HCT116 (cell line): ENCODE measurements at regions not wholly inside any gene's neighbourhood (a gene's known extent, or its start where the extent isn't known, plus 50 kb on each side); places are given as distances from the start of the nearest gene placed in this dataset.

Experiments used
- ATAC-seq: fragments of 200-7000 bp; cut with Tn5 transposase; 2 replicates; pipeline ENCODE4 v1.9.1; 2020; ENCODE audit warnings: mild to moderate bottlenecking, moderate library complexity
- BruUV-seq: library from RNA; stranded (reverse); fragments of 400-500 nt; replicated peaks from 2 replicates; lab custom pipeline; 2021; lab: Mats Ljungman, UMichigan
- CTCF ChIA-PET: fragments of 300-600 bp; sonication (Branson Sonifier 250); formaldehyde crosslinking; loops from one replicate; lab custom pipeline; 2021; ENCODE audit warnings: antibody characterized with exemption; lab: Charles Lee
- POLR2A ChIA-PET: fragments of 300-600, 350-600 bp; sonication (Branson Sonifier 250); formaldehyde crosslinking; loops from one replicate; lab custom pipeline; 2021; ENCODE audit warnings: antibody characterized with exemption; lab: Charles Lee
- RAD21 ChIA-PET, 2 experiments: fragments of 300-600 bp; sonication (Branson Sonifier 250); formaldehyde crosslinking; loops; one replicate each; lab custom pipeline; 2023; ENCODE audit warnings: low total read pairs in 2 of 2; ENCODE audit not compliant: uncharacterized antibody in 2 of 2, unreplicated experiment in 2 of 2, low non-redundant PET in 1 of 2; lab: Charles Lee
- DNase-seq: peaks from one replicate; pipeline ENCODE4 v3.0.0-alpha.2; 2010; ENCODE audit warnings: low read depth, low spot score
- H2AFZ ChIP-seq: fragments of 200-600 bp; shearing (Covaris generic), sonication (generic); 2 replicates; pipeline ENCODE4 v1.6.1; 2017; ENCODE audit warnings: low read depth, mixed run types, mixed read lengths, antibody characterized with exemption, low read length; ENCODE audit not compliant: poor library complexity, severe bottlenecking
- H3K27ac ChIP-seq: 2 replicates; pipeline ENCODE4 v1.5.1; 2012; ENCODE audit warnings: low read depth, low read length
- H3K27me3 ChIP-seq: fragments of 200-600 bp; sonication (generic); 2 replicates; pipeline ENCODE4 v1.6.1; 2016; ENCODE audit warnings: mixed run types, low read length, mixed read lengths; ENCODE audit not compliant: insufficient read depth
- H3K36me3 ChIP-seq, 2 experiments: fragments of 200-500 bp in 1 of 2; fragments of 200-600 bp in 1 of 2; sonication (Bioruptor generic) in 1 of 2; sonication (generic) in 1 of 2; 2 replicates each; pipeline versions ENCODE4 v1.5.1 to v1.6.1; 2014 to 2016; ENCODE audit warnings: low read length in 2 of 2, inconsistent platforms in 1 of 2, mixed read lengths in 1 of 2, mixed run types in 1 of 2; ENCODE audit not compliant: insufficient read depth in 2 of 2, control insufficient read depth in 1 of 2
- H3K4me1 ChIP-seq, 2 experiments: fragments of 200-600 bp in 1 of 2; sonication (generic) in 1 of 2; 2 replicates each; pipeline versions ENCODE4 v1.5.1 to v1.6.1; 2012 to 2017; ENCODE audit warnings: low read length in 2 of 2, inconsistent platforms in 1 of 2, mild to moderate bottlenecking in 1 of 2, mixed read lengths in 1 of 2, mixed run types in 1 of 2, moderate library complexity in 1 of 2; ENCODE audit not compliant: insufficient read depth in 2 of 2, control insufficient read depth in 1 of 2
- H3K4me2 ChIP-seq: fragments of 200-600 bp; sonication (generic); 2 replicates; pipeline ENCODE4 v1.6.1; 2017; ENCODE audit warnings: mixed run types, low read length, mixed read lengths
- H3K4me3 ChIP-seq, 2 experiments: fragments of 200-600 bp in 1 of 2; sonication (generic) in 1 of 2; replicated peaks in 1 of 2; 2 replicates each; pipeline ENCODE4 v1.5.1; 2011 to 2016; ENCODE audit warnings: low read length in 2 of 2, control low read depth in 1 of 2, low read depth in 1 of 2, mild to moderate bottlenecking in 1 of 2, mixed read lengths in 1 of 2, mixed run types in 1 of 2
- H3K79me2 ChIP-seq: fragments of 200-600 bp; sonication (generic); 2 replicates; pipeline ENCODE4 v1.6.1; 2017; ENCODE audit warnings: mild to moderate bottlenecking, mixed run types, low read length, moderate library complexity, mixed read lengths; ENCODE audit not compliant: insufficient read depth
- H3K9ac ChIP-seq: fragments of 200-600 bp; sonication (generic); 2 replicates; pipeline ENCODE4 v1.6.1; 2016; ENCODE audit warnings: low read length, mixed read lengths
- H3K9me2 ChIP-seq: fragments of 200-600 bp; sonication (generic), shearing (Covaris generic); 2 replicates; pipeline ENCODE4 v1.6.1; 2017; ENCODE audit warnings: mixed run types, mild to moderate bottlenecking, moderate library complexity; ENCODE audit not compliant: insufficient read depth
- H3K9me3 ChIP-seq, 2 experiments: fragments of 200-500 bp in 1 of 2; fragments of 200-600 bp in 1 of 2; sonication (Bioruptor generic) in 1 of 2; sonication (generic) in 1 of 2; 2 replicates each; pipeline ENCODE4 v1.6.1; 2014 to 2017; ENCODE audit warnings: low read length in 2 of 2, mixed read lengths in 2 of 2, inconsistent platforms in 1 of 2, low read depth in 1 of 2, mild to moderate bottlenecking in 1 of 2, mixed run types in 1 of 2, moderate library complexity in 1 of 2; ENCODE audit not compliant: control insufficient read depth in 1 of 2, insufficient read depth in 1 of 2
- H4K20me1 ChIP-seq: fragments of 200-600 bp; sonication (generic), shearing (Covaris generic); 2 replicates; pipeline ENCODE4 v1.6.1; 2017; ENCODE audit warnings: mixed run types, mild to moderate bottlenecking, moderate library complexity; ENCODE audit not compliant: insufficient read depth
- CEBPB ChIP-seq: IDR thresholded peaks from 2 replicates; pipeline ENCODE4 v1.6.1; 2012; ENCODE audit warnings: low read depth
- CTCF ChIP-seq, 3 experiments: fragments of 200-600 bp in 1 of 3; sonication (generic) in 1 of 3; IDR thresholded peaks in 2 of 3; conservative IDR thresholded peaks in 1 of 3; 2 replicates each; pipeline ENCODE4 v1.5.1; 2012 to 2017; ENCODE audit warnings: low read depth in 2 of 3, low read length in 2 of 3, antibody characterized with exemption in 1 of 3, borderline replicate concordance in 1 of 3, control low read depth in 1 of 3, mild to moderate bottlenecking in 1 of 3, mixed read lengths in 1 of 3, mixed run types in 1 of 3, moderate library complexity in 1 of 3; ENCODE audit not compliant: insufficient read depth in 1 of 3
- EGR1 ChIP-seq: IDR thresholded peaks from 2 replicates; pipeline ENCODE4 v1.6.1; 2012; ENCODE audit warnings: low read depth
- JUND ChIP-seq: IDR thresholded peaks from 2 replicates; pipeline ENCODE4 v1.6.1; 2012
- MAX ChIP-seq: IDR thresholded peaks from 2 replicates; pipeline ENCODE4 v1.6.1; 2012
- POLR2A ChIP-seq: IDR thresholded peaks from 2 replicates; pipeline ENCODE4 v1.7.0; 2011; ENCODE audit warnings: borderline replicate concordance; ENCODE audit not compliant: insufficient read depth, insufficient read length; ENCODE audit errors: extremely low read depth
- POLR2AphosphoS5 ChIP-seq: IDR thresholded peaks from 2 replicates; pipeline ENCODE4 v1.6.1; 2011; ENCODE audit warnings: mild to moderate bottlenecking, low read depth, low read length, moderate library complexity
- REST ChIP-seq: IDR thresholded peaks from 2 replicates; pipeline ENCODE4 v1.6.1; 2012; ENCODE audit warnings: low read depth
- SIN3A ChIP-seq: IDR thresholded peaks from 2 replicates; pipeline ENCODE4 v1.6.1; 2012; ENCODE audit warnings: low read depth
- TCF7L2 ChIP-seq: IDR thresholded peaks from 2 replicates; pipeline ENCODE4 v1.7.0; 2011; ENCODE audit warnings: borderline replicate concordance, inconsistent platforms; ENCODE audit not compliant: insufficient read depth, insufficient read length; ENCODE audit errors: extremely low read depth
- YY1 ChIP-seq: IDR thresholded peaks from 2 replicates; pipeline ENCODE4 v1.6.1; 2011; ENCODE audit warnings: low read length, low read depth, moderate library complexity, mild to moderate bottlenecking; ENCODE audit not compliant: insufficient replicate concordance; ENCODE audit errors: extremely low read depth
- ZFX ChIP-seq: fragments of 450-650 bp; IDR thresholded peaks from 2 replicates; pipeline ENCODE4 v1.6.1; 2017
- intact Hi-C: fragments of 100-400 bp; cut with micrococcal nuclease; formaldehyde crosslinking; loops from 2 replicates; pipeline ENCODE4 v1.10.0; 2022

- ChIA-PET POLR2A (no interaction called here), CTCF (no interaction called here), RAD21 (no interaction called here)
- Histone ChIP-seq H4K20me1 (no peaks in the 10 kb centered on the region), H3K27me3 (peaks cover 8% of the 10 kb centered on the region; the same call in 1 of the 2 replicates), H3K27ac (no peak overlapping the region), H3K9ac (no peak overlapping the region), H3K9me2 (no peaks in the 10 kb centered on the region), H2AFZ (no peak overlapping the region), H3K36me3 (no peaks in the 10 kb centered on the region), H3K4me3 (no peak overlapping the region), H3K4me1 (no peaks in the 10 kb centered on the region), H3K79me2 (no peaks in the 10 kb centered on the region), H3K9me3 (no peaks in the 10 kb centered on the region), H3K4me2 (no peak overlapping the region)
- BruUV-seq, result no TSS peak
- ATAC-seq, result no peak
- TF ChIP-seq JUND (no peak), YY1 (no peak), POLR2AphosphoS5 (no peak), POLR2A (no peak), TCF7L2 (no peak), SIN3A (no peak), ZFX (no peak), REST (no peak), CTCF (IDR thresholded peaks at IDR 0.05 in 2 of 3, conservative IDR thresholded peaks at IDR 0.05 in 1 of 3; ENCODE audit: borderline replicate concordance in 1 of 3, insufficient read depth in 1 of 3, low read depth in 2 of 3, low read length in 2 of 3) (no peak), CEBPB (no peak), EGR1 (no peak), MAX (no peak)
- intact Hi-C loops, result no loop called here
- DNase-seq, result no peak
Measured at GRCh38 chr10:123475466-123475865, 190.7 kb upstream of the GPR26 start.
